B cell (primary cell): ENCODE measurements at regions not wholly inside any gene's neighbourhood (a gene's known extent, or its start where the extent isn't known, plus 50 kb on each side); places are given as distances from the start of the nearest gene placed in this dataset.

ENCODE experiments used
- ATAC-seq: fragments of 200-7000 bp; cut with Tn5 transposase; one replicate; pipeline ENCODE4 v1.10.0; 2021; ENCODE audit warnings: low read depth, mild to moderate bottlenecking, moderate number of reproducible peaks, moderate library complexity
- CTCF ChIA-PET: fragments of 350-600 bp; sonication (Branson Sonifier 250); formaldehyde crosslinking; loops from one replicate; lab custom pipeline; 2021; ENCODE audit warnings: antibody characterized with exemption, inconsistent platforms; lab: Charles Lee
- POLR2A ChIA-PET: fragments of 350-600 bp; sonication (Branson Sonifier 250); formaldehyde crosslinking; loops from one replicate; lab custom pipeline; 2021; ENCODE audit warnings: antibody characterized with exemption; lab: Charles Lee
- DNase-seq: peaks from one replicate; pipeline ENCODE4 v3.0.0; 2013
- H2AFZ ChIP-seq: 2 replicates; pipeline ENCODE4 v1.6.1; 2012; ENCODE audit warnings: mild to moderate bottlenecking, low read depth, low read length; ENCODE audit not compliant: insufficient read depth, poor library complexity, severe bottlenecking
- H3K27ac ChIP-seq, 2 donors: 1 replicate in 1 of 2; 2 replicates in 1 of 2; pipeline ENCODE4 v1.5.1; 2012 to 2013; ENCODE audit warnings: low read length in 2 of 2, mild to moderate bottlenecking in 2 of 2, moderate library complexity in 1 of 2
- H3K27me3 ChIP-seq, 4 experiments: fragments of 200-600 bp in 1 of 4; sonication (generic) in 1 of 4; replicated peaks in 1 of 4; 1 replicate in 2 of 4; 2 replicates in 2 of 4; pipeline versions ENCODE4 v1.6.1 to v1.7.0; 2013 to 2016; ENCODE audit warnings: low read length in 3 of 4, mild to moderate bottlenecking in 2 of 4, mixed read lengths in 1 of 4, moderate library complexity in 1 of 4; ENCODE audit not compliant: insufficient read depth in 4 of 4, control insufficient read depth in 3 of 4; ENCODE audit errors: control extremely low read depth in 1 of 4
- H3K36me3 ChIP-seq, 2 experiments: replicated peaks in 1 of 2; 1 replicate in 1 of 2; 2 replicates in 1 of 2; pipeline versions ENCODE4 v1.6.1 to v1.7.1; 2013; ENCODE audit warnings: low read length in 1 of 2; ENCODE audit not compliant: insufficient read depth in 2 of 2, control insufficient read depth in 1 of 2; ENCODE audit errors: control extremely low read depth in 1 of 2, extremely low read depth in 1 of 2
- H3K4me1 ChIP-seq, 2 donors: fragments of 200-600 bp in 1 of 2; sonication (generic) in 1 of 2; 1 replicate in 1 of 2; 2 replicates in 1 of 2; pipeline versions ENCODE4 v1.5.1 to v1.6.1; 2013 to 2017; ENCODE audit warnings: low read length in 2 of 2; ENCODE audit not compliant: control insufficient read depth in 2 of 2, insufficient read depth in 2 of 2
- H3K4me2 ChIP-seq: replicated peaks from 2 replicates; pipeline ENCODE3; 2012; ENCODE audit warnings: mild to moderate bottlenecking, low read depth, low read length; ENCODE audit not compliant: poor library complexity, severe bottlenecking
- H3K4me3 ChIP-seq, 5 experiments: fragments of 200-600 bp in 1 of 5; sonication (generic) in 1 of 5; 1 replicate in 3 of 5; 2 replicates in 2 of 5; pipeline versions ENCODE4 v1.5.1 to v1.7.0; 2011 to 2016; ENCODE audit warnings: low read length in 4 of 5, mild to moderate bottlenecking in 4 of 5, low read depth in 2 of 5, control low read depth in 1 of 5, moderate library complexity in 1 of 5; ENCODE audit not compliant: insufficient read depth in 1 of 5; ENCODE audit errors: control extremely low read depth in 1 of 5, extremely low read depth in 1 of 5
- H3K79me2 ChIP-seq: fragments of 200-600 bp; sonication (generic); one replicate; pipeline ENCODE4 v1.6.0; 2016; ENCODE audit warnings: low read length; ENCODE audit not compliant: control insufficient read depth, insufficient read depth
- H3K9ac ChIP-seq: fragments of 200-600 bp; sonication (generic); 2 replicates; pipeline ENCODE4 v1.6.1; 2017; ENCODE audit warnings: mild to moderate bottlenecking, low read length, moderate library complexity
- H3K9me3 ChIP-seq, 3 donors: one replicate each; pipeline versions ENCODE4 v1.6.1 to v1.7.1; 2013; ENCODE audit warnings: low read length in 2 of 3; ENCODE audit not compliant: control insufficient read depth in 2 of 3, insufficient read depth in 1 of 3; ENCODE audit errors: control extremely low read depth in 1 of 3
- H4K20me1 ChIP-seq: 2 replicates; pipeline ENCODE4 v1.6.0; 2012; ENCODE audit warnings: mild to moderate bottlenecking, low read length; ENCODE audit not compliant: insufficient read depth, control insufficient read depth, poor library complexity, severe bottlenecking
- H3K27ac Mint-ChIP-seq: one replicate; pipeline ENCODE4 v1.8.0; 2021; ENCODE audit warnings: mixed read lengths
- H3K27me3 Mint-ChIP-seq: one replicate; pipeline ENCODE4 v1.8.0; 2021; ENCODE audit warnings: mixed read lengths
- H3K4me1 Mint-ChIP-seq: one replicate; pipeline ENCODE4 v1.8.0; 2021; ENCODE audit warnings: mixed read lengths
- H3K4me3 Mint-ChIP-seq: one replicate; pipeline ENCODE4 v1.8.0; 2021; ENCODE audit warnings: mixed read lengths
- H3K9me3 Mint-ChIP-seq: one replicate; pipeline ENCODE4 v1.8.0; 2022; ENCODE audit warnings: mixed read lengths; ENCODE audit not compliant: insufficient read depth
- CTCF ChIP-seq: fragments of 200-600 bp; IDR thresholded peaks from one replicate; pipeline ENCODE4 v1.8.0; 2022; ENCODE audit warnings: antibody characterized with exemption, mild to moderate bottlenecking
- EZH2 ChIP-seq: IDR thresholded peaks from 2 replicates; pipeline ENCODE4 v1.6.1; 2012; ENCODE audit warnings: borderline replicate concordance, low read depth, mild to moderate bottlenecking, moderate library complexity, low read length; ENCODE audit not compliant: insufficient read depth, poor library complexity, severe bottlenecking
- WGBS: methylation state at CpG from one replicate; pipeline ENCODE4 v1.1.5; 2013; ENCODE audit warnings: missing lambda C conversion rate; ENCODE audit not compliant: insufficient coverage; 5-methylcytosine and 5-hydroxymethylcytosine counted together
- intact Hi-C: fragments of 100-400 bp; cut with micrococcal nuclease; formaldehyde crosslinking; loops from one replicate; pipeline ENCODE4 v1.10.0; 2022

DNA sequence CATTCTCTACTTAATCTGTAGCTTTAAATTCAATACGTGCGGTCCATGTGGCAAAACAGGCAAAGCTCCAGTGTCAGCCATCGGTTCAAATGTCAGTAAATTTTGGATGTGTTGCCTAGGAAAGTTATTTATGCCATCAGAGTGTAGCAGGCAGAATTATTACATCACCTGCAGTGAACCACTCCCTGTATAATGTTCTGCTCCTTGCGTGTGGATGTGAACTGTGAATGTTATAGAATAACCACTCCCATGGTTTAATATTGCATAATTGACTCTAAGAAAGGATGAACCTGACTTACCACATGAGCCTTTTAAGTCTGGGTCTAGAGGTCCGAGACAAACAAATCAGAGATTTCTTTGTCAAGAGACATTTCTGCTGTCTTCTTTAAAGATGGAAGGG, 145.5 kb downstream of the GOLIM4 start:
- H3K4me3 Mint-ChIP-seq = no peak overlapping the region
- H3K9me3 Mint-ChIP-seq = no peaks in the 10 kb centered on the region

More for the DNA sequence above, 145.5 kb downstream of the GOLIM4 start:
- Histone ChIP-seq H3K4me2 (no peak overlapping the region), H3K79me2 (no peaks in the 10 kb centered on the region), H2AFZ (no peak overlapping the region), H3K9ac (no peak overlapping the region), H3K9me3 (no peaks in the 10 kb centered on the region), H3K27me3 (no peaks in the 10 kb centered on the region), H3K27ac (no peak overlapping the region), H3K4me3 (no peak overlapping the region), H3K36me3 (no peaks in the 10 kb centered on the region), H4K20me1 (no peaks in the 10 kb centered on the region), H3K4me1 (no peaks in the 10 kb centered on the region)
- POLR2A ChIA-PET = no interaction called here
- DNase-seq = no peak
- intact Hi-C loops = no loop called here
- Mint-ChIP-seq H3K4me1 (no peaks in the 10 kb centered on the region), H3K27ac (no peak overlapping the region), H3K27me3 (no peaks in the 10 kb centered on the region)
- CTCF ChIA-PET = no interaction called here
- 94% methylated on average over 1 of the region's 5 CpGs for whole genome bisulfite sequencing
- no peak for ATAC-seq
- TF ChIP-seq EZH2 = no peak
- no peak for TF ChIP-seq CTCF
